Neuronal stem cell (in vitro differentiated cells): ENCODE measurements at regions not wholly inside any gene's neighbourhood (a gene's known extent, or its start where the extent isn't known, plus 50 kb on each side); places are given as distances from the start of the nearest gene placed in this dataset.

Experiments used
- DNase-seq: peaks from one replicate; pipeline ENCODE4 v3.0.0-alpha.2; 2013; ENCODE audit warnings: low spot score
- H2AFZ ChIP-seq: one replicate; pipeline ENCODE4 v1.6.1; 2013; ENCODE audit warnings: mild to moderate bottlenecking, low read length, inconsistent platforms
- H2AK5ac ChIP-seq: 2 replicates; pipeline ENCODE4 v1.6.1; 2013; ENCODE audit warnings: low read depth, mild to moderate bottlenecking, inconsistent platforms, low read length, moderate library complexity, mixed read lengths
- H2BK120ac ChIP-seq: 2 replicates; pipeline ENCODE4 v1.6.1; 2013; ENCODE audit warnings: low read depth, mild to moderate bottlenecking, inconsistent platforms, low read length, moderate library complexity, mixed read lengths
- H2BK12ac ChIP-seq: one replicate; pipeline ENCODE4 v1.6.1; 2013; ENCODE audit warnings: low read length, inconsistent platforms
- H2BK15ac ChIP-seq: 2 replicates; pipeline ENCODE4 v1.6.1; 2013; ENCODE audit warnings: mild to moderate bottlenecking, low read length, inconsistent platforms, mixed read lengths
- H2BK5ac ChIP-seq: one replicate; pipeline ENCODE4 v1.6.1; 2013; ENCODE audit warnings: inconsistent platforms, mild to moderate bottlenecking, low read length, moderate library complexity
- H3K14ac ChIP-seq: one replicate; pipeline ENCODE4 v1.6.1; 2013; ENCODE audit warnings: low read length, inconsistent platforms
- H3K18ac ChIP-seq: 2 replicates; pipeline ENCODE4 v1.6.1; 2013; ENCODE audit warnings: low read length, inconsistent platforms
- H3K23ac ChIP-seq: 2 replicates; pipeline ENCODE4 v1.6.1; 2013; ENCODE audit warnings: low read depth, mild to moderate bottlenecking, mixed read lengths, low read length, inconsistent platforms; ENCODE audit not compliant: poor library complexity
- H3K27ac ChIP-seq: replicated peaks from 3 replicates; pipeline ENCODE4 v1.5.1; 2013; ENCODE audit warnings: low read length, inconsistent platforms
- H3K27me3 ChIP-seq, 3 experiments: 2 replicates each; pipeline ENCODE4 v1.6.1; 2013; ENCODE audit warnings: low read length in 3 of 3, mild to moderate bottlenecking in 2 of 3, inconsistent platforms in 1 of 3, low read depth in 1 of 3, mixed read lengths in 1 of 3, moderate library complexity in 1 of 3; ENCODE audit not compliant: control insufficient read depth in 3 of 3, insufficient read depth in 3 of 3
- H3K36me3 ChIP-seq, 2 donors: replicated peaks in 1 of 2; 2 replicates each; pipeline ENCODE4 v1.6.1; 2013; ENCODE audit warnings: low read length in 2 of 2; ENCODE audit not compliant: control insufficient read depth in 2 of 2, insufficient read depth in 2 of 2
- H3K4ac ChIP-seq: 2 replicates; pipeline ENCODE4 v1.6.1; 2013; ENCODE audit warnings: inconsistent platforms, mild to moderate bottlenecking, low read length, moderate library complexity
- H3K4me1 ChIP-seq, 2 donors: 1 replicate in 1 of 2; 2 replicates in 1 of 2; pipeline ENCODE4 v1.6.1; 2013; ENCODE audit warnings: low read length in 2 of 2, low read depth in 1 of 2; ENCODE audit not compliant: control insufficient read depth in 2 of 2, insufficient read depth in 1 of 2
- H3K4me2 ChIP-seq: one replicate; pipeline ENCODE4 v1.6.1; 2013; ENCODE audit warnings: mild to moderate bottlenecking, low read length, inconsistent platforms; ENCODE audit not compliant: insufficient read depth, poor library complexity, severe bottlenecking
- H3K4me3 ChIP-seq, 2 donors: 2 replicates each; pipeline ENCODE4 v1.5.1; 2013; ENCODE audit warnings: low read length in 2 of 2, mild to moderate bottlenecking in 2 of 2, inconsistent platforms in 1 of 2, moderate library complexity in 1 of 2
- H3K79me1 ChIP-seq: one replicate; pipeline ENCODE4 v1.6.1; 2013; ENCODE audit warnings: low read depth, mild to moderate bottlenecking, inconsistent platforms, low read length, moderate library complexity
- H3K9ac ChIP-seq: one replicate; pipeline ENCODE4 v1.6.1; 2013; ENCODE audit warnings: mild to moderate bottlenecking, low read depth, low read length, inconsistent platforms; ENCODE audit not compliant: poor library complexity
- H3K9me3 ChIP-seq, 2 donors: replicated peaks in 1 of 2; 2 replicates each; pipeline versions ENCODE3 to v1.6.1; 2013; ENCODE audit warnings: low read length in 2 of 2, mild to moderate bottlenecking in 2 of 2, inconsistent platforms in 1 of 2, low read depth in 1 of 2, mixed read lengths in 1 of 2, moderate library complexity in 1 of 2; ENCODE audit not compliant: control insufficient read depth in 2 of 2, insufficient read depth in 1 of 2
- H4K8ac ChIP-seq: one replicate; pipeline ENCODE4 v1.6.1; 2013; ENCODE audit warnings: low read depth, mild to moderate bottlenecking, inconsistent platforms, low read length, moderate library complexity
- H4K91ac ChIP-seq: one replicate; pipeline ENCODE4 v1.6.1; 2013; ENCODE audit warnings: low read length, low read depth, mild to moderate bottlenecking, inconsistent platforms; ENCODE audit not compliant: poor library complexity
- WGBS, 2 donors: extraction: QIAGEN DNeasy Blood & Tissue Kit; methylation state at CpG; one replicate each; pipeline ENCODE4 v1.1.7; 2013; ENCODE audit warnings: missing lambda C conversion rate in 2 of 2, mixed read lengths in 1 of 2; ENCODE audit not compliant: insufficient read length in 2 of 2, insufficient replicate concordance in 1 of 2; ENCODE audit errors: extremely low coverage in 2 of 2; 5-methylcytosine and 5-hydroxymethylcytosine counted together

DNA sequence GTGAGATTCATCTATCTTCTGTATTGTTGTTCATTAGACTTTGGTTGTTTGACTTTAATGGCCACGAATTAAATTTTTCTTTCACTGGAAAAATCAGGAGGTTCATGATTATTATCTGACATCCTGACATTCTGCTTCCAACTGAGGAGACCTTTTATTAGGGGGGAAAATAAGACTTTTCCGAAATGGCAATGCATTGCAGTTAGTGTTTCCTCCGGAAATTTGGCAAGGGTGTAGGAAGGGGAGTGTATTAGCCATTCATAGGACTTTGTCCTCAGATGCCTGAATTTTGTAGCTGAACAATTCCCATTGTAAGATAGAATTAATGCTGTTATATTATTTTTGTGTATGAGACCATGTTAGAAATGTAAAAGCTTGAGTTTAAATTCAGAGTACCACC lies 450.6 kb upstream of the TGFBR2 start:
- Histone ChIP-seq H3K4ac (no peak overlapping the region), H2BK5ac (no peak overlapping the region), H3K79me1 (no peaks in the 10 kb centered on the region), H3K27me3 (no peaks in the 10 kb centered on the region), H3K36me3 (no peaks in the 10 kb centered on the region), H3K23ac (no peak overlapping the region), H3K27ac (no peak overlapping the region), H3K9me3 (no peaks in the 10 kb centered on the region), H4K8ac (no peak overlapping the region), H2AFZ (no peak overlapping the region), H3K4me3 (no peak overlapping the region), H3K4me1 (no peaks in the 10 kb centered on the region), H4K91ac (no peak overlapping the region), H3K14ac (no peak overlapping the region), H3K9ac (no peak overlapping the region), H2BK12ac (no peak overlapping the region), H3K4me2 (no peak overlapping the region), H2BK120ac (no peak overlapping the region), H2AK5ac (no peak overlapping the region), H2BK15ac (no peak overlapping the region), H3K18ac (no peak overlapping the region)
- WGBS, 2 donors: no CpG with 5 or more reads among the region's 3 CpGs
- no peak for DNase-seq

DNA sequence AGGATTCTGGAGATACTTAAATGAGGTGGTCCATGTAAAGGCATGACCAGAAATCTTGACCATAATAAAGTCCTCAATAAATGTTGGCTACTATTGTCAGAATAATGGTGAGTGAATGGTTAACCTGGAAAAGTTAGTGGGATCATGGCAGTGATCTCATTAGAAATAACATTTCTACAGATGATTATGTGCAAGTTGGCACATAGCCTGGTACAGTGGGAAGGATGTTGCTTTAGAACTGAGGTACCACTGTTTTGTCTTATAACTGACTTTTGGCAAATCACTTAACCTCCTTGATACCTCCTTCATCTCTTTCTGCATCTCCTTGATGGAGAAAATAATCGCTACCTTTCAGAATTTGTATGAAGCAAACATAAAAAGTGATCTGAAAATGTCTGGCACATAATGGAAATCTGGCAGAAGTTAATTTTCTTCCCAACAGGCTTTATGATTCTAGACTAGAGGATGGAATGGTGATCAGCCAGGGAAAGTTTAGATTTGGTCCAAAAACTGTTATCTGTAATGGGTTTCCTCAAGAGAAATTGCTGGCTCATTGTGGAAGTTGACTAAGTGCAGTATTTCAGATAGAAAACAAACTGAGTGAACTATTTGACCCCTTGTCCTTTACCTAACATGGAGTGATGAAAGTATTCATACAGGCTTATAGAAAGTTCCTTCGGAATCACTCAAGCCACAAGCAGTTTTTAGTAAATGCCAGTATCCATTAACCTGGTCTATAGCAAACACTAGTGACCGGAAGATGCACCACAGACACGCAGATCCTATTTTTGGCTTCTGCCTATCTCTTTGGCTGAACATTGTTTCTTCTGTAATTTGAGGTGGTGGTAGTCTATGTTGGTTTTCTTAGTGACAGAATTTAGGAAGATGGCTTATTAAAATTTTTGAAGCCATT lies 449.6 kb upstream of the TGFBR2 start:
- WGBS, 2 donors: no CpG with 5 or more reads among the region's 4 CpGs

DNA sequence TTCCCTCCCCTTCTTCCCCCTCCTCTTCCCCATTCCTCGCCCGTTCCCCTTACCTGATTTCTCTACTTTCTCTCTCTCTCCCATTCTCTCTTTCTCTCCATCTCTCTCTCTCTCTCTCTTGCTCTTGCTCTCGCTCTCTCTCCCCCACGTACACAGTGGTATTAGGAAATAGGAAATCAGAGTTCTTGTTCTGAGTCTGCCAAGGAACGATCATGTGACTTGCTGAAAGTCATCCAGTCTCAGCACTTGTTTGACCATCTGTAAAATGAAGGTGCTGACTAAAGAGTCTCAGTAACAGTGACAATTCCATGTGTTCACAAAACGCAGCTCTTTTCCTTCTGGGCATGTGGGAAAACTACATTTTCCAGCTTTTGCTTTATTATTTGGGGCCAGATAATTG lies 445.0 kb upstream of the TGFBR2 start:
- Histone ChIP-seq H3K27me3 (no peaks in the 10 kb centered on the region), H3K79me1 (no peaks in the 10 kb centered on the region), H3K14ac (no peak overlapping the region), H3K27ac (no peak overlapping the region), H2BK15ac (no peak overlapping the region), H2AK5ac (no peak overlapping the region), H2AFZ (peak overlapping the region; percentile 0), H3K4me2 (no peak overlapping the region), H3K4ac (no peak overlapping the region), H3K36me3 (no peaks in the 10 kb centered on the region), H3K18ac (no peak overlapping the region), H4K91ac (no peak overlapping the region), H3K9me3 (peaks cover 0 to 6% of the 10 kb centered on the region in 2 donors), H2BK5ac (no peak overlapping the region), H4K8ac (no peak overlapping the region), H2BK120ac (no peak overlapping the region), H3K4me3 (no peak overlapping the region), H3K9ac (no peak overlapping the region), H3K4me1 (no peaks in the 10 kb centered on the region), H2BK12ac (no peak overlapping the region), H3K23ac (no peak overlapping the region)
- WGBS, 2 donors: 100% methylated on average over 2 of the region's 6 CpGs; no CpG with 5 or more reads in 1 of the 2 donors
- DNase-seq: no peak

More for the DNA sequence above, 449.6 kb upstream of the TGFBR2 start:
- H3K36me3 ChIP-seq: no peaks in the 10 kb centered on the region
- H2BK12ac ChIP-seq: no peak overlapping the region
- H3K27me3 ChIP-seq: no peaks in the 10 kb centered on the region
- H4K8ac ChIP-seq: no peak overlapping the region
- H3K4me2 ChIP-seq: no peak overlapping the region
- no peak overlapping the region for H3K4ac ChIP-seq
- H2BK5ac ChIP-seq: no peak overlapping the region
- H3K4me1 ChIP-seq: no peaks in the 10 kb centered on the region
- H3K79me1 ChIP-seq: no peaks in the 10 kb centered on the region
- H3K4me3 ChIP-seq: no peak overlapping the region
- H2BK120ac ChIP-seq: no peak overlapping the region
- no peak overlapping the region for H3K9ac ChIP-seq
- H4K91ac ChIP-seq: no peak overlapping the region
- H3K9me3 ChIP-seq: no peaks in the 10 kb centered on the region
- no peak overlapping the region for H3K27ac ChIP-seq
- H3K14ac ChIP-seq: no peak overlapping the region
- H3K18ac ChIP-seq: no peak overlapping the region
- no peak overlapping the region for H2AK5ac ChIP-seq
- no peak overlapping the region for H3K23ac ChIP-seq
- no peak overlapping the region for H2BK15ac ChIP-seq
- no peak for DNase-seq
- H2AFZ ChIP-seq: no peak overlapping the region

DNA sequence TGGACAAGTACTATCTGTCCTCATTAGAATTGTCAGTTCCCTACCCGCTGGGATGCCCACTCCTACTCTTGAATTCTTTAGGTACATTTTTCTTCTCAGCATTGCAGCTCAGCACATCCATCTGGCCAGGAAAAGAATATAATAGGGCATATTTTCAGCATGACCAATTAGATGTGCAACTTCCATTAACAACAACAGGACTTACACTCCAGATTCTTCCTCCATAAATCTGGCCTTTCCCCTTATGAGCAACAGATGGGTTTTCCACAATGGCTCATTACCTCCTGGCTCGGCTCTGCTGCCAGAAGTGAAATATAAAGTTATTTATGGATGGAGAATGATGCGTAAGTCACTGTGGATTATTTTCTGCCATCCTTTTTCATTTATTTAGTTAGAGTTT lies 443.8 kb upstream of the TGFBR2 start:
- H3K9ac ChIP-seq: no peak overlapping the region
- H2BK15ac ChIP-seq: no peak overlapping the region
- peaks cover 0 to 6% of the 10 kb centered on the region in 2 donors for H3K9me3 ChIP-seq
- no peak overlapping the region for H3K27ac ChIP-seq
- WGBS, 2 donors: no CpG with 5 or more reads among the region's 3 CpGs
- no peak overlapping the region for H2BK5ac ChIP-seq
- H3K14ac ChIP-seq: no peak overlapping the region
- H3K4me3 ChIP-seq: no peak overlapping the region
- H2AFZ ChIP-seq: no peak overlapping the region
- no peak overlapping the region for H2BK120ac ChIP-seq
- no peak overlapping the region for H4K8ac ChIP-seq
- H4K91ac ChIP-seq: no peak overlapping the region
- H3K4me1 ChIP-seq: peaks cover 0 to 1% of the 10 kb centered on the region in 2 donors
- H2AK5ac ChIP-seq: no peak overlapping the region
- H3K18ac ChIP-seq: no peak overlapping the region
- no peak overlapping the region for H3K4ac ChIP-seq
- no peaks in the 10 kb centered on the region for H3K36me3 ChIP-seq
- no peak overlapping the region for H3K23ac ChIP-seq
- DNase-seq: no peak
- H2BK12ac ChIP-seq: no peak overlapping the region
- H3K27me3 ChIP-seq: no peaks in the 10 kb centered on the region
- H3K79me1 ChIP-seq: no peaks in the 10 kb centered on the region
- H3K4me2 ChIP-seq: no peak overlapping the region
